Vagina (tissue), 2 donors: ENCODE measurements at regions not wholly inside any gene's neighbourhood (a gene's known extent, or its start where the extent isn't known, plus 50 kb on each side); places are given as distances from the start of the nearest gene placed in this dataset.
"Not testable (repeated sequence)": the region's sequence is repeated elsewhere in the genome, so short reads cannot be mapped to it uniquely, and the experiment has no call there.

Experiments
- DNase-seq, 2 donors: peaks; one replicate each; pipeline ENCODE4 v3.0.0-alpha.2; 2017; ENCODE audit errors: extremely low spot score in 2 of 2
- H3K27ac ChIP-seq: fragments of 200-600 bp; sonication (generic); one replicate; pipeline ENCODE4 v1.5.1; 2019
- H3K27me3 ChIP-seq: fragments of 200-600 bp; sonication (generic); one replicate; pipeline ENCODE4 v1.5.1; 2019
- H3K36me3 ChIP-seq, 2 donors: fragments of 200-600 bp; sonication (generic); one replicate each; pipeline ENCODE4 v1.5.1; 2017 to 2019
- H3K4me1 ChIP-seq: fragments of 200-600 bp; sonication (generic); one replicate; pipeline ENCODE4 v1.5.1; 2019
- H3K4me3 ChIP-seq, 2 donors: fragments of 200-600 bp; sonication (generic); 1 replicate in 1 of 2; 2 replicates in 1 of 2; pipeline ENCODE4 v1.5.1; 2016 to 2019
- H3K9me3 ChIP-seq: fragments of 200-600 bp; sonication (generic); one replicate; pipeline ENCODE4 v1.5.1; 2019
- CTCF ChIP-seq, 3 experiments: fragments of 450-650 bp in 2 of 3; fragments of 200-600 bp in 1 of 3; sonication (generic) in 1 of 3; IDR thresholded peaks; one replicate each; pipeline ENCODE4 v1.5.1; 2017 to 2019; ENCODE audit warnings: antibody characterized with exemption in 3 of 3, mild to moderate bottlenecking in 2 of 3, moderate library complexity in 2 of 3
- POLR2A ChIP-seq, 2 donors: fragments of 450-650 bp; IDR thresholded peaks; one replicate each; pipeline ENCODE4 v1.6.1; 2017; ENCODE audit warnings: antibody characterized with exemption in 2 of 2, mild to moderate bottlenecking in 2 of 2, moderate library complexity in 2 of 2
- POLR2AphosphoS5 ChIP-seq, 2 donors: sonication (generic); formaldehyde crosslinking; IDR thresholded peaks; one replicate each; pipeline ENCODE4 v1.9.0; 2017; ENCODE audit warnings: antibody characterized with exemption in 2 of 2, mild to moderate bottlenecking in 2 of 2, low read depth in 1 of 2; ENCODE audit not compliant: insufficient read depth in 1 of 2
- intact Hi-C: fragments of 100-400 bp; cut with DNase I; formaldehyde crosslinking; loops from one replicate; pipeline ENCODE4 v1.15.1; 2023

- no peak overlapping the region for H3K4me3 ChIP-seq
- no peaks in the 10 kb centered on the region for H3K27me3 ChIP-seq
- H3K4me1 ChIP-seq, result no peaks in the 10 kb centered on the region
- TF ChIP-seq POLR2A (IDR thresholded peaks at IDR 0.05) (no peak), POLR2AphosphoS5 (IDR thresholded peaks at IDR 0.05; ENCODE audit: insufficient read depth in 1 of 2, low read depth in 1 of 2) (peak in 1 of 2 donors; percentile 22), CTCF (IDR thresholded peaks at IDR 0.05) (no peak)
- no peak overlapping the region for H3K27ac ChIP-seq
- no peaks in the 10 kb centered on the region for H3K36me3 ChIP-seq
- no peaks in the 10 kb centered on the region for H3K9me3 ChIP-seq
- no peak for DNase-seq
- intact Hi-C loops, result no loop called here
Observed at GRCh38 chr3:177401375-177401774, 204.1 kb upstream of the TBL1XR1 start.

DNA sequence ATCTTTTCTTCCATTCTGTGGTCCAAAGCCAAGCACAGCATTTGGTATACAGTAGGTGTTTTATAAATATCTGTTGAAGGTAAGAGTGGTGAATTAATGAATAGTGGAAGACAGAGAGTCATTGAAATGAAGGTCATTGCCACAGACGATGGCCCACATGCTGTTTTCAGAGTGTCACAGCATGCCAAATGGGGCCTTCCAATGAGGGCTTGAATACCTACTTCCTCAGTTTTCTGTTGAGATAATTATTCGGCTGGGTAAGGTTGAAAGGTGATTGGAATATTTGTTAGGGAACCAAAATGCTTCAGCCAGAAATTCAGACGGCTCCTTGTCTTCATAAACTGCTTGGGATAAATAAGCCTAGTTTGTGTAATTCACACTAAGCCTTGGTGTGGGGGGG, 205.3 kb upstream of the TBL1XR1 start:
- intact Hi-C loops, result no loop called here
- Histone ChIP-seq H3K9me3 (no peaks in the 10 kb centered on the region), H3K27me3 (no peaks in the 10 kb centered on the region), H3K36me3 (no peaks in the 10 kb centered on the region), H3K27ac (no peak overlapping the region), H3K4me1 (no peaks in the 10 kb centered on the region), H3K4me3 (no peak overlapping the region)
- TF ChIP-seq POLR2A (IDR thresholded peaks at IDR 0.05) (no peak), POLR2AphosphoS5 (IDR thresholded peaks at IDR 0.05; ENCODE audit: insufficient read depth in 1 of 2, low read depth in 1 of 2) (no peak), CTCF (IDR thresholded peaks at IDR 0.05) (no peak)
- DNase-seq, result no peak

DNA sequence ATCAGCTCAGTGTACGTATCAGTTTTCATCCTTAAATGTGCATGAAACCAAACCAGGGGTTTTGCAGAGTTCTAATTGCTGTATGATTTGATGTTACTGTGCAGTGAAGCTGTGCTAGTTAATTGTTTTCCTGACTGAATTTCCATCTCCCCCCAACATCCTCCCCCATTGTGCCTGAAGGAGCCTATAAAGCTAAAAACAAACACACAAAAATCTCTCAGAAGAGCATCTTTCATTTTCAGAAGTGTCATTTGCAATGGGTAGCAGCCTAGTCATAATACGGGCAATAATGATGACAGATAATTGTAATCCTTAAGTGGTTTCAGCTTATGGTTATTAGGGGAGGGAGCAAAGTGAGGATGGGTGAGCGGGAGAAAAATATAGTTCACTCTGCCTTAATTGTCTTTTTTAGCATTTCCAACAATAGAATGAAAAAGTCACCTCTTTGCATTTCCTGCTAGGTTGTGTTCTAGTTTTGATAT, 207.9 kb upstream of the TBL1XR1 start:
- Histone ChIP-seq H3K4me3 (no peak overlapping the region), H3K4me1 (no peaks in the 10 kb centered on the region)
- intact Hi-C loops, result no loop called here

DNA sequence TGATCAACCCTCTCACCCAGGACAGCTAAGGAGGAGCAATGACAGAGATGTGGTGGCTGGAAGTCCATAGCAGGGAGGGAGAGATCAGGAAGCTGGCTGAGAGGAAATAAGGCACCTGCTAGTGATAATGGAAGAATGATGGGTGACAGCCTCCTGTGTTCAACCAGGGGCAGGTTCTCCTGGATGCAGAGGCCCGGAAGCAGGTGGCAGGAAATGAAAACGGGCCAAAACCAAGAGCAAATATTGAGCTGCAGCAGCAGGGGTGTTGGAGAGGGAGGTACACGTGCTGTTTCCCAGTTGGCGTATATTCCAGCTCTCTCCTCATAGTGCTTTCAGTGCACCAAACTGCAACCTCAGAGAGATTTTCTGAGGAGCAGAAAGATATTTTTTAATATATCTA, 213.4 kb upstream of the TBL1XR1 start:
- TF ChIP-seq POLR2A (IDR thresholded peaks at IDR 0.05) (no peak), POLR2AphosphoS5 (IDR thresholded peaks at IDR 0.05; ENCODE audit: insufficient read depth in 1 of 2, low read depth in 1 of 2) (no peak), CTCF (IDR thresholded peaks at IDR 0.05) (no peak)
- Histone ChIP-seq H3K27me3 (no peaks in the 10 kb centered on the region), H3K9me3 (no peaks in the 10 kb centered on the region), H3K4me1 (no peaks in the 10 kb centered on the region), H3K36me3 (no peaks in the 10 kb centered on the region), H3K4me3 (no peak overlapping the region), H3K27ac (no peak overlapping the region)
- intact Hi-C loops, result no loop called here
- DNase-seq, result no peak

More for the DNA sequence above, 207.9 kb upstream of the TBL1XR1 start:
- no peak for TF ChIP-seq POLR2A (IDR thresholded peaks at IDR 0.05)
- no peak for TF ChIP-seq POLR2AphosphoS5 (IDR thresholded peaks at IDR 0.05; ENCODE audit: insufficient read depth in 1 of 2, low read depth in 1 of 2)
- no peak for TF ChIP-seq CTCF (IDR thresholded peaks at IDR 0.05)
- Histone ChIP-seq H3K27me3 (no peaks in the 10 kb centered on the region), H3K9me3 (no peaks in the 10 kb centered on the region), H3K27ac (no peak overlapping the region), H3K36me3 (no peaks in the 10 kb centered on the region)
- no peak for DNase-seq

DNA sequence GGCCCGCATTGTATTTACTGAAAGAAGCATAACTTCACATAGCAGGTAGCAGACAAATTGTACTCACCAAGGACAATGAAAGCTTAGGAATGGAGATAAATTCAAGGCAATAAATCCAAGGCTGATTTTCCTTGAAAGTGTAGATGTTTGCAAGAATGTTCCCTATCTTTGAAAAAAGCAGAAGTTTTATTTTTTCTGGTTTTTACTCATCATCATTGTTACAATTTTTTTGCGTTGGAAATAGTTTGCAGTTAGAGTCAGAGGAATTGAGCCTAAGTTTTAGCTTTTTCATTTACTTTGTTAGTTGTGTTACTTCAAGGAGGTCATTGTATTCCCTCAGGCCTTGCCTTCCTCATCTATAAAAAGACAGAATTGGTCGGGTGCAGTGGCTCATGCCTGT, 213.9 kb upstream of the TBL1XR1 start:
- no peaks in the 10 kb centered on the region for H3K4me1 ChIP-seq
- no peak overlapping the region for H3K4me3 ChIP-seq
- H3K27ac ChIP-seq, result no peak overlapping the region
- no peak for TF ChIP-seq POLR2A (IDR thresholded peaks at IDR 0.05)
- no peaks in the 10 kb centered on the region for H3K27me3 ChIP-seq
- intact Hi-C loops, result no loop called here
- no peaks in the 10 kb centered on the region for H3K36me3 ChIP-seq
- no peak for DNase-seq
- no peaks in the 10 kb centered on the region for H3K9me3 ChIP-seq

DNA sequence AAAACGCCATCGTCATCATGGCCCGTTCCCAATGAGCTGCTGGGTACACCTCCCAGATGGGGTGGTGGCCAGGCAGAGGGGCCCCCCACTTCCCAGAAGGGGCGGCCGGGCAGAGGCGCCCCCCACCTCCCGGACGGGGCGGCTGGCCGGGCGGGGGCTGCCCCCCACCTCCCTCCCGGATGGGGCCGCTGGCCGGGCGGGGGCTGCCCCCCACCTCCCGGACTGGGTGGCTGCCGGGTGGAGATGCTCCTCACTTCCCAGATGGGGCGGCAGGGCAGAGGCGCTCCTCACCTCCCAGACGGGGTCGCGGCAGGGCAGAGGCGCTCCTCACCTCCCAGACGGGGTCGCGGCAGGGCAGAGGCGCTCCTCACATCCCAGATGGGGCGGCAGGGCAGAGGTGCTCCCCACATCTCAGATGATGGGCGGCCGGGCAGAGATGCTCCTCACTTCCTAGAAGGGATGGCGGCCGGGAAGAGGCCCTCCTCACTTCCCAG, 215.4 kb upstream of the TBL1XR1 start:
- H3K27ac ChIP-seq, H3K36me3 ChIP-seq, H3K4me1 ChIP-seq, H3K27me3 ChIP-seq, H3K9me3 ChIP-seq, intact Hi-C loops, DNase-seq, H3K4me3 ChIP-seq: not testable (repeated sequence)
